GM18873 (cell line): ENCODE measurements at regions not wholly inside any gene's neighbourhood (a gene's known extent, or its start where the extent isn't known, plus 50 kb on each side); places are given as distances from the start of the nearest gene placed in this dataset.
"Not testable (repeated sequence)": the region's sequence is repeated elsewhere in the genome, so short reads cannot be mapped to it uniquely, and the experiment has no call there.

Source experiments
- ATAC-seq: cut with Tn5 transposase; IDR thresholded peaks from one replicate; pipeline ENCODE4 v1.9.1; 2021; ENCODE audit warnings: mild to moderate bottlenecking, moderate library complexity, moderate number of reproducible peaks; ENCODE audit not compliant: unreplicated experiment, low FRiP score

- no peak for ATAC-seq
These were observed 70.4 kb upstream of the CTSV start for GRCh38 chr9:97109194-97109811.

- ATAC-seq, result not testable (repeated sequence)
These were observed 66.3 kb upstream of the CTSV start for GRCh38 chr9:97105220-97105619.

DNA sequence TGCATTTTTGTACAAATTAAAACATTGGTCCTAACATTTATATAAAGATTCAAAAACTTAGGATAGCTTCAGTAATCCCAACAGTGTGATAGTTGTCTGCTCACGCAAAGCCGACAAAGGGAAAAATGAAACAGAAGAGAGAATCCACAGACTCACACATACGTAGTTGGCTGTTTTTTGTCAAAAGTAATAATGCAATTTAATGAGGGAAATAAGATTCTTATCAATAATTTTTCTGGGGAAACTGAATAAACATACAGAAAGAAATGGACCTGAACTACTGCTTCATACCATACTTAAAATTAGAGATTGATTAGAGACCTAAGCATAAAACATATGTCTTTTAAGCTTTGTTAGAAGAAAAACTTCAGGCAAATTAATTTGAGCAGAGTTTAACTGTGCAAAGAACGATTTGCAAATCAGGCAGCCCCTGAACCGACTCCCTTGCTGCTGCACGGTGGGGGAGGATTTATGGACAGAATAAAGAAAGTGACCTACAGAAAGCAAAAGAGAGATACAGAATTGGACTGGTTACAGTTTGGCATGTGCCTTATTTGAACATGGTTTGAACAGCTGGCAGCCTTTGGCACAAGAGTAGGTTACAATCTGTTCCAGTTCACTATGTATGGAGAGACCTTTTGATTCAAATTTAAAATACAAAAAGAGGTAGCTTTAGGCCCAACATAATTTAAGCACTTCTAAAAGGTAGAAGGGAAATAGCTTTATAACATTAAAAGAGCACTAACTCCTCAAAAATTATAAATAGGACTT is 64.9 kb upstream of the CTSV start:
- ATAC-seq, result not testable (repeated sequence)

GRCh38 chr9:97099540-97099939 is 60.6 kb upstream of the CTSV start:
- not testable (repeated sequence) for ATAC-seq

GRCh38 chr9:97096793-97097192 is 57.9 kb upstream of the CTSV start:
- no peak for ATAC-seq

- not testable (repeated sequence) for ATAC-seq
These were observed 50.4 kb upstream of the CTSV start for GRCh38 chr9:97089361-97089760.
